WTC11 (cell line): ENCODE measurements at regions not wholly inside any gene's neighbourhood (a gene's known extent, or its start where the extent isn't known, plus 50 kb on each side); places are given as distances from the start of the nearest gene placed in this dataset.

Experiments
- TCF7 ChIP-seq: sonication (generic); formaldehyde crosslinking; IDR thresholded peaks from 2 replicates; pipeline ENCODE4 v1.8.0; 2022; ENCODE audit warnings: mild to moderate bottlenecking, low read depth, missing genetic modification reagents, moderate library complexity
- ZBTB21 ChIP-seq: sonication (generic); formaldehyde crosslinking; IDR thresholded peaks from 2 replicates; pipeline ENCODE4 v1.8.1; 2023; ENCODE audit warnings: mild to moderate bottlenecking, missing genetic modification reagents, borderline replicate concordance
- TF ChIP-seq, protein P1 (sequence below): fragments of 200-600 bp; IDR thresholded peaks from 2 replicates; pipeline ENCODE4 v1.8.0; 2022; ENCODE audit warnings: antibody characterized with exemption
- TF ChIP-seq, protein P2 (sequence below): fragments of 250-450 bp; sonication (Bioruptor Pico); IDR thresholded peaks from 2 replicates; pipeline ENCODE4 v2.1.2; 2022; ENCODE audit warnings: mild to moderate bottlenecking, moderate library complexity
- TF ChIP-seq, protein P3 (sequence below): sonication (generic); formaldehyde crosslinking; IDR thresholded peaks from 2 replicates; pipeline ENCODE4 v1.8.1; 2022; ENCODE audit warnings: mild to moderate bottlenecking, missing genetic modification reagents, moderate library complexity, borderline replicate concordance

DNA sequence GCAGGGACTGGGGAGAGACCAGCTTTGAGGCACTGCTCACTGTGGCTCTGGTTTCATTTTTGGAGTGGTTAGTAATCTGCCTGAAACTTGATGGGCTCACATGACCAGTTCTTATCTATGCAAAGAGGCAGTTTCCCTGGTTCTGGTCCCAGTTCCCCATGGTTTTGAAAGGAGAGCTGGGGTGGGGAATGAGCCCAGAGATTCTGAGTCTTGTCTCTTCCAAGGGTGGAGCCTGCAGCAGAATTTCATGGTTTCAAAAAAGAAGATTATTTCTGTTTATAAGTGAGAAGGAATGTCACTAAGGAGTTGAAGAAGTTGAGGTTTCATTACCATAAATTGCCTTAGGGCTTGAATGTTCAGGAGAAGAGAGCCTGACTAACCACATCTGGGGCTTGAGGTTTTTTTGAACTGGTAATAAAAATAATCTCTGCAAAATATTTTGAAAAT, 190.2 kb upstream of the HABP2 start:
- TF ChIP-seq, protein P1, sequence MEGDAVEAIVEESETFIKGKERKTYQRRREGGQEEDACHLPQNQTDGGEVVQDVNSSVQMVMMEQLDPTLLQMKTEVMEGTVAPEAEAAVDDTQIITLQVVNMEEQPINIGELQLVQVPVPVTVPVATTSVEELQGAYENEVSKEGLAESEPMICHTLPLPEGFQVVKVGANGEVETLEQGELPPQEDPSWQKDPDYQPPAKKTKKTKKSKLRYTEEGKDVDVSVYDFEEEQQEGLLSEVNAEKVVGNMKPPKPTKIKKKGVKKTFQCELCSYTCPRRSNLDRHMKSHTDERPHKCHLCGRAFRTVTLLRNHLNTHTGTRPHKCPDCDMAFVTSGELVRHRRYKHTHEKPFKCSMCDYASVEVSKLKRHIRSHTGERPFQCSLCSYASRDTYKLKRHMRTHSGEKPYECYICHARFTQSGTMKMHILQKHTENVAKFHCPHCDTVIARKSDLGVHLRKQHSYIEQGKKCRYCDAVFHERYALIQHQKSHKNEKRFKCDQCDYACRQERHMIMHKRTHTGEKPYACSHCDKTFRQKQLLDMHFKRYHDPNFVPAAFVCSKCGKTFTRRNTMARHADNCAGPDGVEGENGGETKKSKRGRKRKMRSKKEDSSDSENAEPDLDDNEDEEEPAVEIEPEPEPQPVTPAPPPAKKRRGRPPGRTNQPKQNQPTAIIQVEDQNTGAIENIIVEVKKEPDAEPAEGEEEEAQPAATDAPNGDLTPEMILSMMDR: no peak
- TF ChIP-seq, protein P2, sequence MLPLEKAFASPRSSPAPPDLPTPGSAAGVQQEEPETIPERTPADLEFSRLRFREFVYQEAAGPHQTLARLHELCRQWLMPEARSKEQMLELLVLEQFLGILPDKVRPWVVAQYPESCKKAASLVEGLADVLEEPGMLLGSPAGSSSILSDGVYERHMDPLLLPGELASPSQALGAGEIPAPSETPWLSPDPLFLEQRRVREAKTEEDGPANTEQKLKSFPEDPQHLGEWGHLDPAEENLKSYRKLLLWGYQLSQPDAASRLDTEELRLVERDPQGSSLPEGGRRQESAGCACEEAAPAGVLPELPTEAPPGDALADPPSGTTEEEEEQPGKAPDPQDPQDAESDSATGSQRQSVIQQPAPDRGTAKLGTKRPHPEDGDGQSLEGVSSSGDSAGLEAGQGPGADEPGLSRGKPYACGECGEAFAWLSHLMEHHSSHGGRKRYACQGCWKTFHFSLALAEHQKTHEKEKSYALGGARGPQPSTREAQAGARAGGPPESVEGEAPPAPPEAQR (CRISPR knock-in tag): no peak
- TF ChIP-seq, protein P3, sequence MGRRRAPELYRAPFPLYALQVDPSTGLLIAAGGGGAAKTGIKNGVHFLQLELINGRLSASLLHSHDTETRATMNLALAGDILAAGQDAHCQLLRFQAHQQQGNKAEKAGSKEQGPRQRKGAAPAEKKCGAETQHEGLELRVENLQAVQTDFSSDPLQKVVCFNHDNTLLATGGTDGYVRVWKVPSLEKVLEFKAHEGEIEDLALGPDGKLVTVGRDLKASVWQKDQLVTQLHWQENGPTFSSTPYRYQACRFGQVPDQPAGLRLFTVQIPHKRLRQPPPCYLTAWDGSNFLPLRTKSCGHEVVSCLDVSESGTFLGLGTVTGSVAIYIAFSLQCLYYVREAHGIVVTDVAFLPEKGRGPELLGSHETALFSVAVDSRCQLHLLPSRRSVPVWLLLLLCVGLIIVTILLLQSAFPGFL (CRISPR knock-in tag): no peak
- TF ChIP-seq TCF7 (CRISPR knock-in tag) (no peak), ZBTB21 (CRISPR knock-in tag) (no peak)
